HL-60/S4 treated with phorbol 12-myristate 13-acetate at 8.2 ng/mL for 4 days and 3 days (cell line): ENCODE measurements at regions not wholly inside any gene's neighbourhood (a gene's known extent, or its start where the extent isn't known, plus 50 kb on each side); places are given as distances from the start of the nearest gene placed in this dataset.
"Not testable (repeated sequence)": the region's sequence is repeated elsewhere in the genome, so short reads cannot be mapped to it uniquely, and the experiment has no call there.

ENCODE experiments used
- in situ Hi-C: fragments of 300-500 bp; cut with MboI; formaldehyde crosslinking; loops from 2 replicates; pipeline ENCODE4 v1.15.0; 2022; ENCODE audit warnings: low sequenced_read_pairs

GRCh38 chr2:195118276-195118675, 538.8 kb upstream of the SLC39A10 start:
- in situ Hi-C loops, result no loop called here

- in situ Hi-C loops, result no loop called here
These were observed 540.0 kb upstream of the SLC39A10 start for GRCh38 chr2:195117011-195117410.

DNA sequence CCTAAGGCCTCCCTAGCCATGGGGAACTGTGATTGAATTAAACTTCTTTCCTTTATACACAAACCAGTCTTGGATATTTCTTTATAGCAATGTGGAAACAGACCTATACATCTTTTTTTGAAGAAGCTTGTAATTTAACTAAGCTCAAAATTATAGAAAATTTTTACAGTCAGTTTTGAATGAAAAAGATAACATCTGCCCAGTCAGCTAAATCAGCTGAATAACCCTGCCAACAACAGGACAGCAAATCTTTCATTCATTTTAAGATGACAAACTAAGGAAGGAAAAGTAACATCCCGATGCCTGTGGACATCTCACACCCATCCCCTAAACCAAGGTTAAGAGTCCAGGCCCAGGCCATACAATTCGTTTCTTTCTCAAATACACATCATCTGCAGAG, 541.3 kb upstream of the SLC39A10 start:
- in situ Hi-C loops, result no loop called here

DNA sequence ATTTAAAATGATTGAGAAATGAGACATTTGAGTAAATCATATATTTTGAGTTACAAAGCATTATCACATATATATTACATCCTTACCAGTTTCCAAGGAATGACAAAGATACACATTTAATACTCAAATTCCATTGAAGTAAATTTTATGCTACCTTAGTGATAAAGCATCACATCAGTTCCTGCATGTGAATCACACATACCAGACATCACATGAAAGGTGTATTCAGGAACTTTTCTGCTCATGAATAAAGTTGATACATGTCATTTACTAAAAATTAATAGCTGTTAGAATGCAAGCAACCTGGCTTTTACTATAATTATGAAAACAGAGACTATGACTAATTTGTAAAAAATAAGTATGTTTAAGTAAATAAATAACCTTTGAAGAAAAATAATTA, 548.8 kb upstream of the SLC39A10 start:
- in situ Hi-C loops, result no loop called here

GRCh38 chr2:195106681-195107380, 550.2 kb upstream of the SLC39A10 start:
- in situ Hi-C loops, result no loop called here

DNA sequence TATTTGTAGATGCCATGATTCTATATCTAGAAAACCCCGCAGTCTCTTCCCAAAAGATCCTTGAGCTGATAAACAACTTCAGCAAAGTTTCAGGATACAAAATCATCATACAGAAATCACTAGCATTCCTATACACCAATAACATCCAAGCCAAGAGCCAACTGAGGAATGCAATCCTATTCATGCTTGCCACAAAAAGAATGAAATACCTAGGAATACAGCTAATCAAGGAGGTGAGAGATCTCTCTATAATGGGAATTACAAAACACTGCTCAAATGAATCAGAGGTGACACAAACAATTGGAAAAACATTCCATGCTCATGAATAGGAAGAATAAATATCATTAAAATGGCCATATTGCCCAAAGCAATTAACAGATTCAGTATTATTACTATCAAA, 551.4 kb upstream of the SLC39A10 start:
- in situ Hi-C loops, result no loop called here

DNA sequence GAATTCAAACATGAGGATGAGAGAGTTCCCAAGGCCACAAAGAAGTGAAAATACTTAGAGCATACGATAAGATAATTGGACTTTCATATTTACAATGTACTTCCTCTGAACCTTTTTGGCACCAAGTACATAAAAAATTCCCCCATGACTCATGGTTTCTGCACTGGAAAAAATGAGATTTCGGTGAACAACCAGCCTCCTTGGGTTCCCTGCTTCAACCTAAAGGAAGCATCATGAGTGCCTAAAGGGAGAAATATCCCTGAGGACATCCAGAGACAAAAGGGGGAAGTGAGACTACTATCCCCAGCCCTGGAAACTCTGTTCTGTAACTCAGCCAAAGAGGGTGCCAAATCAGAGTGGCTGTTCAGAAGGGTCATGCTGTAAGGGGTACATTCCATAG, 562.7 kb upstream of the SLC39A10 start:
- in situ Hi-C loops, result no loop called here

- in situ Hi-C loops, result no loop called here
These were observed 564.7 kb upstream of the SLC39A10 start for GRCh38 chr2:195092341-195092740.

GRCh38 chr2:195072806-195073205, 584.2 kb upstream of the SLC39A10 start:
- in situ Hi-C loops, result not testable (repeated sequence)

GRCh38 chr2:195057001-195057400, 600.0 kb upstream of the SLC39A10 start:
- in situ Hi-C loops, result no loop called here

- in situ Hi-C loops, result no loop called here
These were observed 601.0 kb upstream of the SLC39A10 start for GRCh38 chr2:195055996-195056395.

DNA sequence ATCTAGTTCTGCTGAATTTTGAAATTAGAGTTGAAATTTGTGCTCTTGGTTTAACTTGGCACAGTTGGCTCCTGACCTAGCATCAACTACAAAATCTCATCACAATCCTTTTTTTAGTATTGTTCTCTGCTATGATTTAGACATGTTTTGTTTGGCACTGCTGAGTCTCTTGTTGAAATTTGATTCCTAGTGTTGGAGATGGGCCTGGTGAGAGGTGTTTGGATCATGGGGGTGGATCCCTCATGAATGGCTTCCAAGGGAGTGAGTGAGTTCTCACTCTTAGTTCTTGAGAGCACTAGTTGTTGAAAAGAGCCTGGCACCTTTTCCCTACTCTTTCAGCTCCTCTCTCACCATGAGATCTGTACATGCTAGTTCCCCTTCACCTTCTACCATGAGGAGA, 605.6 kb upstream of the SLC39A10 start:
- in situ Hi-C loops, result no loop called here

- in situ Hi-C loops, result no loop called here
These were observed 607.5 kb upstream of the SLC39A10 start for GRCh38 chr2:195049372-195050031.

DNA sequence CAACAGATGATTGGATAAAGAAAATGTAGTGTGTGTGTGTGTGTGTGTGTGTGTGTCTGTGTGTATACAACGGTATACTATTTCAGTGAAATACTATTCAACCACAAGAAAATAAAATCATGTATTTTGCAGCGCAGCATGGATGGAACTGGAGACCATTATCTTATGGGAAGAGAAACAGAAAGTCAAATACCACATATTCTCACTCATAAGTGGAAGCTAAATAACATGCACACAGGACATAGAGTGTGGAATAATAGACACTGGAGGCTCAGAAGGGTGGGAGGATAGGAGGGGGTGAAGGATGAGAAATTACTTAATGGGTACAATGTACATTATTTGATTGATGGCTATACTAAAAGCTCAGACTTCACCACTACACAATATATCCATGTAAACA, 609.1 kb upstream of the SLC39A10 start:
- in situ Hi-C loops, result no loop called here

GRCh38 chr2:195044801-195045200, 612.2 kb upstream of the SLC39A10 start:
- in situ Hi-C loops, result no loop called here

DNA sequence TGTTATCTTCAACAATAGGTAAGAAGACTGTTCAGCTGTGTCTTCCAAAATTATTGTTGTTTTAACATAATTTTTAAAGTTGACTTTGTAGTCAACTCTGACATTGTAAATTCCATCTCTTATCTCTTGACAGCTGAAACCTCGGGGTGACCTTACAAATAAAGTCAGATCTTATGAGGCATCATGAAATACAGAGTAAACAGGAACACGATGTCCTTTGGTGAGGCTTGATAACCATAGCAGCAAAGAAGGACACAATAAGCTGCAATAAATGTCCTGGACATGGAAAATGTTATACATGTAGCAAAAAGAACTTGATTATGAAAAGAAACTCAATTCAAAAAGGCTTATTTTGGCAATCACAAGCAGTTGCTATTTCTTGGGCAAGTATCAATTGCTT, 618.9 kb upstream of the SLC39A10 start:
- in situ Hi-C loops, result no loop called here

- in situ Hi-C loops, result no loop called here
These were observed 620.0 kb upstream of the SLC39A10 start for GRCh38 chr2:195037045-195037444.

- in situ Hi-C loops, result no loop called here
These were observed 625.6 kb upstream of the SLC39A10 start for GRCh38 chr2:195031411-195031810.

- in situ Hi-C loops, result no loop called here
These were observed 627.0 kb upstream of the SLC39A10 start for GRCh38 chr2:195029804-195030654.

- in situ Hi-C loops, result no loop called here
These were observed 629.1 kb upstream of the SLC39A10 start for GRCh38 chr2:195027947-195028346.

GRCh38 chr2:195026261-195026660, 630.8 kb upstream of the SLC39A10 start:
- in situ Hi-C loops, result no loop called here

- in situ Hi-C loops, result no loop called here
These were observed 634.6 kb upstream of the SLC39A10 start for GRCh38 chr2:195022508-195022830.
